ENCODE measurements at regions not wholly inside any gene's neighbourhood (a gene's known extent, or its start where the extent isn't known, plus 50 kb on each side); places are given as distances from the start of the nearest gene placed in this dataset.

- Mint-ChIP-seq H3K27ac (no peak overlapping the region), H3K4me3 (no peak overlapping the region), H3K36me3 (ENCODE audit: low read depth) (no peaks in the 10 kb centered on the region), H3K4me1 (ENCODE audit: low read depth) (no peaks in the 10 kb centered on the region), H3K27me3 (ENCODE audit: low read depth) (no peaks in the 10 kb centered on the region), H3K9me3 (no peaks in the 10 kb centered on the region)
These were observed 281.6 kb upstream of the SULF2 start for GRCh38 chr20:48066851-48067250.

GRCh38 chr20:48066246-48066645, 281.0 kb upstream of the SULF2 start:
- H3K9me3 Mint-ChIP-seq: no peaks in the 10 kb centered on the region
- no peak overlapping the region for H3K4me3 Mint-ChIP-seq
- no peak overlapping the region for H3K27ac Mint-ChIP-seq
- no peaks in the 10 kb centered on the region for H3K27me3 Mint-ChIP-seq (ENCODE audit: low read depth)
- H3K36me3 Mint-ChIP-seq (ENCODE audit: low read depth): no peaks in the 10 kb centered on the region
- H3K4me1 Mint-ChIP-seq (ENCODE audit: low read depth): no peaks in the 10 kb centered on the region

GRCh38 chr20:48065833-48066232, 280.6 kb upstream of the SULF2 start:
- no peaks in the 10 kb centered on the region for H3K9me3 Mint-ChIP-seq
- H3K27ac Mint-ChIP-seq: no peak overlapping the region
- H3K27me3 Mint-ChIP-seq (ENCODE audit: low read depth): no peaks in the 10 kb centered on the region
- no peaks in the 10 kb centered on the region for H3K4me1 Mint-ChIP-seq (ENCODE audit: low read depth)
- H3K36me3 Mint-ChIP-seq (ENCODE audit: low read depth): no peaks in the 10 kb centered on the region
- no peak overlapping the region for H3K4me3 Mint-ChIP-seq

GRCh38 chr20:48064929-48065328, 279.6 kb upstream of the SULF2 start:
- Mint-ChIP-seq H3K27me3 (ENCODE audit: low read depth) (no peaks in the 10 kb centered on the region), H3K9me3 (no peaks in the 10 kb centered on the region), H3K27ac (no peak overlapping the region), H3K4me1 (ENCODE audit: low read depth) (no peaks in the 10 kb centered on the region), H3K4me3 (no peak overlapping the region), H3K36me3 (ENCODE audit: low read depth) (no peaks in the 10 kb centered on the region)

- H3K27ac Mint-ChIP-seq: no peak overlapping the region
- no peaks in the 10 kb centered on the region for H3K4me1 Mint-ChIP-seq (ENCODE audit: low read depth)
- no peaks in the 10 kb centered on the region for H3K36me3 Mint-ChIP-seq (ENCODE audit: low read depth)
- no peak overlapping the region for H3K4me3 Mint-ChIP-seq
- no peaks in the 10 kb centered on the region for H3K27me3 Mint-ChIP-seq (ENCODE audit: low read depth)
- peaks cover 8% of the 10 kb centered on the region for H3K9me3 Mint-ChIP-seq
These were observed 275.8 kb upstream of the SULF2 start for GRCh38 chr20:48060841-48061720.

- H3K4me1 Mint-ChIP-seq (ENCODE audit: low read depth): no peaks in the 10 kb centered on the region
- H3K27me3 Mint-ChIP-seq (ENCODE audit: low read depth): no peaks in the 10 kb centered on the region
- no peak overlapping the region for H3K4me3 Mint-ChIP-seq
- no peak overlapping the region for H3K27ac Mint-ChIP-seq
- H3K36me3 Mint-ChIP-seq (ENCODE audit: low read depth): no peaks in the 10 kb centered on the region
- peaks cover 8% of the 10 kb centered on the region for H3K9me3 Mint-ChIP-seq
These were observed 273.6 kb upstream of the SULF2 start for GRCh38 chr20:48058611-48059559.

- Mint-ChIP-seq H3K27ac (no peak overlapping the region), H3K27me3 (ENCODE audit: low read depth) (peaks cover 5% of the 10 kb centered on the region), H3K4me3 (no peak overlapping the region), H3K36me3 (ENCODE audit: low read depth) (no peaks in the 10 kb centered on the region), H3K9me3 (peaks cover 8% of the 10 kb centered on the region), H3K4me1 (ENCODE audit: low read depth) (no peaks in the 10 kb centered on the region)
These were observed 272.5 kb upstream of the SULF2 start for GRCh38 chr20:48057739-48058138.

- no peak overlapping the region for H3K27ac Mint-ChIP-seq
- H3K4me1 Mint-ChIP-seq (ENCODE audit: low read depth): no peaks in the 10 kb centered on the region
- H3K4me3 Mint-ChIP-seq: no peak overlapping the region
- H3K9me3 Mint-ChIP-seq: peaks cover 8% of the 10 kb centered on the region
- peaks cover 7% of the 10 kb centered on the region for H3K27me3 Mint-ChIP-seq (ENCODE audit: low read depth)
- H3K36me3 Mint-ChIP-seq (ENCODE audit: low read depth): no peaks in the 10 kb centered on the region
These were observed 272.0 kb upstream of the SULF2 start for GRCh38 chr20:48057251-48057650.

- Mint-ChIP-seq H3K27ac (no peak overlapping the region), H3K36me3 (ENCODE audit: low read depth) (no peaks in the 10 kb centered on the region), H3K4me1 (ENCODE audit: low read depth) (no peaks in the 10 kb centered on the region), H3K27me3 (ENCODE audit: low read depth) (peaks cover 7% of the 10 kb centered on the region), H3K9me3 (peaks cover 8% of the 10 kb centered on the region), H3K4me3 (no peak overlapping the region)
These were observed 270.9 kb upstream of the SULF2 start for GRCh38 chr20:48056218-48056617.

GRCh38 chr20:48054051-48054450, 268.8 kb upstream of the SULF2 start:
- H3K9me3 Mint-ChIP-seq: peaks cover 8% of the 10 kb centered on the region

GRCh38 chr20:48052475-48052835, 267.2 kb upstream of the SULF2 start:
- H3K9me3 Mint-ChIP-seq: peaks cover 8% of the 10 kb centered on the region

More at GRCh38 chr20:48054051-48054450, 268.8 kb upstream of the SULF2 start:
- peaks cover 7% of the 10 kb centered on the region for H3K27me3 Mint-ChIP-seq (ENCODE audit: low read depth)
- H3K36me3 Mint-ChIP-seq (ENCODE audit: low read depth): no peaks in the 10 kb centered on the region
- H3K27ac Mint-ChIP-seq: no peak overlapping the region
- H3K4me3 Mint-ChIP-seq: no peak overlapping the region
- H3K4me1 Mint-ChIP-seq (ENCODE audit: low read depth): no peaks in the 10 kb centered on the region

GRCh38 chr20:48051794-48052474, 266.7 kb upstream of the SULF2 start:
- peaks cover 5% of the 10 kb centered on the region for H3K9me3 Mint-ChIP-seq
- H3K27ac Mint-ChIP-seq: no peak overlapping the region
- no peak overlapping the region for H3K4me3 Mint-ChIP-seq
- peaks cover 10% of the 10 kb centered on the region for H3K27me3 Mint-ChIP-seq (ENCODE audit: low read depth)
- no peaks in the 10 kb centered on the region for H3K36me3 Mint-ChIP-seq (ENCODE audit: low read depth)
- H3K4me1 Mint-ChIP-seq (ENCODE audit: low read depth): no peaks in the 10 kb centered on the region

More at GRCh38 chr20:48052475-48052835, 267.2 kb upstream of the SULF2 start:
- Mint-ChIP-seq H3K36me3 (ENCODE audit: low read depth) (no peaks in the 10 kb centered on the region), H3K4me1 (ENCODE audit: low read depth) (no peaks in the 10 kb centered on the region), H3K4me3 (no peak overlapping the region), H3K27ac (no peak overlapping the region), H3K27me3 (ENCODE audit: low read depth) (peaks cover 10% of the 10 kb centered on the region)

- no peak overlapping the region for H3K27ac Mint-ChIP-seq
- no peak overlapping the region for H3K4me3 Mint-ChIP-seq
- peaks cover 10% of the 10 kb centered on the region for H3K27me3 Mint-ChIP-seq (ENCODE audit: low read depth)
- H3K36me3 Mint-ChIP-seq (ENCODE audit: low read depth): no peaks in the 10 kb centered on the region
- no peaks in the 10 kb centered on the region for H3K9me3 Mint-ChIP-seq
- no peaks in the 10 kb centered on the region for H3K4me1 Mint-ChIP-seq (ENCODE audit: low read depth)
These were observed 264.4 kb upstream of the SULF2 start for GRCh38 chr20:48049641-48050040.

GRCh38 chr20:48049171-48049570, 263.9 kb upstream of the SULF2 start:
- Mint-ChIP-seq H3K36me3 (ENCODE audit: low read depth) (no peaks in the 10 kb centered on the region), H3K4me3 (no peak overlapping the region), H3K9me3 (no peaks in the 10 kb centered on the region), H3K4me1 (ENCODE audit: low read depth) (no peaks in the 10 kb centered on the region), H3K27ac (no peak overlapping the region), H3K27me3 (ENCODE audit: low read depth) (peaks cover 10% of the 10 kb centered on the region)

All from T-helper 1 cell treated with Interleukin-12 subunit alpha and Interleukin-12 subunit beta and Interleukin-4 antibody, amounts not matched to agents 30 μg/mL and 1 μg/mL, for 36 hours (primary cell).